Astrocyte (in vitro differentiated cells and primary cell): ENCODE measurements at regions not wholly inside any gene's neighbourhood (a gene's known extent, or its start where the extent isn't known, plus 50 kb on each side); places are given as distances from the start of the nearest gene placed in this dataset.

Experiments used
- DNase-seq: peaks from one replicate; pipeline ENCODE4 v3.0.0-alpha.2; 2010; ENCODE audit warnings: low read depth
- FAIRE-seq: peaks from 2 replicates; lab custom pipeline; 2011; peaks lifted over from hg19 to GRCh38; lab: Jason Lieb, UNC
- H2AFZ ChIP-seq: 2 replicates; pipeline ENCODE4 v1.6.0; 2012; ENCODE audit warnings: low read depth, low read length, inconsistent platforms
- H3K27ac ChIP-seq: 2 replicates; pipeline ENCODE4 v1.5.1; 2011; ENCODE audit warnings: low read depth, low read length, inconsistent platforms
- H3K27me3 ChIP-seq: 2 replicates; pipeline ENCODE4 v1.6.0; 2011; ENCODE audit warnings: low read length, inconsistent platforms; ENCODE audit not compliant: insufficient read depth
- H3K36me3 ChIP-seq: 2 replicates; pipeline ENCODE4 v1.5.1; 2011; ENCODE audit warnings: low read length, inconsistent platforms; ENCODE audit not compliant: insufficient read depth
- H3K4me1 ChIP-seq: 2 replicates; pipeline ENCODE4 v1.5.1; 2011; ENCODE audit warnings: low read length, inconsistent platforms; ENCODE audit not compliant: insufficient read depth
- H3K4me2 ChIP-seq: 2 replicates; pipeline ENCODE4 v1.6.0; 2012; ENCODE audit warnings: low read length, inconsistent platforms
- H3K4me3 ChIP-seq: 2 replicates; pipeline ENCODE4 v1.5.1; 2011; ENCODE audit warnings: low read depth, mild to moderate bottlenecking, low read length, inconsistent platforms; ENCODE audit not compliant: insufficient read depth
- H3K79me2 ChIP-seq: 2 replicates; pipeline ENCODE4 v1.6.0; 2012; ENCODE audit warnings: mild to moderate bottlenecking, low read length, inconsistent platforms; ENCODE audit not compliant: insufficient read depth
- H3K9ac ChIP-seq: 2 replicates; pipeline ENCODE4 v1.6.0; 2012; ENCODE audit warnings: mild to moderate bottlenecking, low read length, inconsistent platforms
- H3K9me3 ChIP-seq: 2 replicates; pipeline ENCODE4 v1.5.1; 2012; ENCODE audit warnings: low read depth, mild to moderate bottlenecking, low read length, inconsistent platforms; ENCODE audit not compliant: insufficient read depth
- H4K20me1 ChIP-seq: 2 replicates; pipeline ENCODE4 v1.6.0; 2012; ENCODE audit warnings: low read length, inconsistent platforms; ENCODE audit not compliant: insufficient read depth
- H3K27ac Mint-ChIP-seq: one replicate; pipeline ENCODE4 v1.8.0; 2021; ENCODE audit warnings: mild to moderate bottlenecking, mixed read lengths; ENCODE audit not compliant: unreplicated experiment
- H3K27me3 Mint-ChIP-seq: one replicate; pipeline ENCODE4 v1.8.0; 2021; ENCODE audit warnings: low read depth, mixed read lengths; ENCODE audit not compliant: unreplicated experiment
- H3K36me3 Mint-ChIP-seq: one replicate; pipeline ENCODE4 v1.8.0; 2021; ENCODE audit warnings: low read depth, mixed read lengths; ENCODE audit not compliant: unreplicated experiment
- H3K4me1 Mint-ChIP-seq: one replicate; pipeline ENCODE4 v1.8.0; 2021; ENCODE audit warnings: low read depth, mixed read lengths; ENCODE audit not compliant: unreplicated experiment
- H3K4me3 Mint-ChIP-seq: one replicate; pipeline ENCODE4 v1.8.0; 2021; ENCODE audit warnings: mild to moderate bottlenecking, moderate library complexity, mixed read lengths; ENCODE audit not compliant: unreplicated experiment
- H3K9me3 Mint-ChIP-seq: one replicate; pipeline ENCODE4 v1.8.0; 2021; ENCODE audit warnings: mild to moderate bottlenecking, mixed read lengths; ENCODE audit not compliant: unreplicated experiment
- EZH2 ChIP-seq: IDR thresholded peaks from 2 replicates; pipeline ENCODE4 v1.6.1; 2012; ENCODE audit warnings: mild to moderate bottlenecking, low read length, inconsistent platforms; ENCODE audit not compliant: insufficient read depth
- TF ChIP-seq, protein P1 (sequence below): IDR thresholded peaks from 2 replicates; pipeline ENCODE4 v1.5.1; 2011; ENCODE audit warnings: low read depth, mild to moderate bottlenecking, inconsistent platforms, low read length, moderate library complexity; ENCODE audit not compliant: insufficient read depth

GRCh38 chr13:78443839-78444238 lies 159.5 kb downstream of the POU4F1 start:
- no peak overlapping the region for H3K27ac ChIP-seq
- Mint-ChIP-seq H3K9me3 (no peaks in the 10 kb centered on the region), H3K4me1 (no peaks in the 10 kb centered on the region), H3K36me3 (no peaks in the 10 kb centered on the region), H3K27ac (no peak overlapping the region), H3K27me3 (no peaks in the 10 kb centered on the region), H3K4me3 (no peak overlapping the region)
- FAIRE-seq (no peak), DNase-seq (no peak)
- no peak overlapping the region for H3K9ac ChIP-seq
- H3K79me2 ChIP-seq, result no peaks in the 10 kb centered on the region
- no peaks in the 10 kb centered on the region for H3K9me3 ChIP-seq
- no peaks in the 10 kb centered on the region for H3K27me3 ChIP-seq
- no peaks in the 10 kb centered on the region for H3K36me3 ChIP-seq
- no peak for TF ChIP-seq EZH2
- TF ChIP-seq, protein P1, sequence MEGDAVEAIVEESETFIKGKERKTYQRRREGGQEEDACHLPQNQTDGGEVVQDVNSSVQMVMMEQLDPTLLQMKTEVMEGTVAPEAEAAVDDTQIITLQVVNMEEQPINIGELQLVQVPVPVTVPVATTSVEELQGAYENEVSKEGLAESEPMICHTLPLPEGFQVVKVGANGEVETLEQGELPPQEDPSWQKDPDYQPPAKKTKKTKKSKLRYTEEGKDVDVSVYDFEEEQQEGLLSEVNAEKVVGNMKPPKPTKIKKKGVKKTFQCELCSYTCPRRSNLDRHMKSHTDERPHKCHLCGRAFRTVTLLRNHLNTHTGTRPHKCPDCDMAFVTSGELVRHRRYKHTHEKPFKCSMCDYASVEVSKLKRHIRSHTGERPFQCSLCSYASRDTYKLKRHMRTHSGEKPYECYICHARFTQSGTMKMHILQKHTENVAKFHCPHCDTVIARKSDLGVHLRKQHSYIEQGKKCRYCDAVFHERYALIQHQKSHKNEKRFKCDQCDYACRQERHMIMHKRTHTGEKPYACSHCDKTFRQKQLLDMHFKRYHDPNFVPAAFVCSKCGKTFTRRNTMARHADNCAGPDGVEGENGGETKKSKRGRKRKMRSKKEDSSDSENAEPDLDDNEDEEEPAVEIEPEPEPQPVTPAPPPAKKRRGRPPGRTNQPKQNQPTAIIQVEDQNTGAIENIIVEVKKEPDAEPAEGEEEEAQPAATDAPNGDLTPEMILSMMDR, result no peak
- no peak overlapping the region for H2AFZ ChIP-seq
- no peaks in the 10 kb centered on the region for H4K20me1 ChIP-seq
- no peak overlapping the region for H3K4me3 ChIP-seq
- no peaks in the 10 kb centered on the region for H3K4me1 ChIP-seq
- H3K4me2 ChIP-seq, result no peak overlapping the region

- Histone ChIP-seq H3K36me3 (no peaks in the 10 kb centered on the region), H2AFZ (no peak overlapping the region), H3K9ac (no peak overlapping the region), H3K4me1 (no peaks in the 10 kb centered on the region), H4K20me1 (no peaks in the 10 kb centered on the region), H3K79me2 (no peaks in the 10 kb centered on the region), H3K27ac (no peak overlapping the region), H3K4me3 (no peak overlapping the region), H3K9me3 (no peaks in the 10 kb centered on the region), H3K4me2 (no peak overlapping the region), H3K27me3 (no peaks in the 10 kb centered on the region)
- TF ChIP-seq EZH2, result no peak
- no peaks in the 10 kb centered on the region for H3K27me3 Mint-ChIP-seq
- no peaks in the 10 kb centered on the region for H3K36me3 Mint-ChIP-seq
- DNase-seq, result no peak
- no peak overlapping the region for H3K4me3 Mint-ChIP-seq
- no peak overlapping the region for H3K27ac Mint-ChIP-seq
- no peaks in the 10 kb centered on the region for H3K4me1 Mint-ChIP-seq
- no peak for FAIRE-seq
- H3K9me3 Mint-ChIP-seq, result no peaks in the 10 kb centered on the region
Observed at GRCh38 chr13:78437781-78438180, 165.6 kb downstream of the POU4F1 start.

- H3K9ac ChIP-seq, result no peak overlapping the region
- no peaks in the 10 kb centered on the region for H3K79me2 ChIP-seq
- no peaks in the 10 kb centered on the region for H3K27me3 ChIP-seq
- H3K4me1 ChIP-seq, result no peaks in the 10 kb centered on the region
- H3K27ac Mint-ChIP-seq, result no peak overlapping the region
- no peak overlapping the region for H3K4me3 Mint-ChIP-seq
- H3K4me2 ChIP-seq, result no peak overlapping the region
- H3K9me3 Mint-ChIP-seq, result no peaks in the 10 kb centered on the region
- H3K4me3 ChIP-seq, result no peak overlapping the region
- H2AFZ ChIP-seq, result no peak overlapping the region
- DNase-seq (no peak), FAIRE-seq (no peak)
- no peaks in the 10 kb centered on the region for H3K36me3 Mint-ChIP-seq
- H3K4me1 Mint-ChIP-seq, result no peaks in the 10 kb centered on the region
- no peaks in the 10 kb centered on the region for H3K36me3 ChIP-seq
- no peaks in the 10 kb centered on the region for H3K27me3 Mint-ChIP-seq
- H3K27ac ChIP-seq, result no peak overlapping the region
- H3K9me3 ChIP-seq, result no peaks in the 10 kb centered on the region
- TF ChIP-seq, protein P1, result no peak
- no peak for TF ChIP-seq EZH2
- no peaks in the 10 kb centered on the region for H4K20me1 ChIP-seq
Observed at GRCh38 chr13:78436311-78436710, 167.0 kb downstream of the POU4F1 start.
